HepG2 (cell line): ENCODE measurements at regions not wholly inside any gene's neighbourhood (a gene's known extent, or its start where the extent isn't known, plus 50 kb on each side); places are given as distances from the start of the nearest gene placed in this dataset.

Experiments used
- ATAC-seq: fragments of 200-7000 bp; cut with Tn5 transposase; 3 replicates; pipeline ENCODE4 v1.9.1; 2020; ENCODE audit warnings: mild to moderate bottlenecking, moderate library complexity
- BruUV-seq: library from RNA; stranded (reverse); fragments of 400-500 nt; replicated peaks from 2 replicates; lab custom pipeline; 2021; lab: Mats Ljungman, UMichigan
- CTCF ChIA-PET: fragments of 300-600 bp; formaldehyde crosslinking; extraction: SDS; loops from one replicate; lab custom pipeline; 2021; ENCODE audit warnings: low total read pairs, inconsistent platforms, low intra/inter-chr PET ratio; lab: Yijun Ruan, JAX
- POLR2A ChIA-PET: fragments of 350-600 bp; sonication (Branson Sonifier 250); formaldehyde crosslinking; loops from one replicate; lab custom pipeline; 2020; ENCODE audit warnings: antibody characterized with exemption, inconsistent platforms; lab: Yijun Ruan, JAX
- DNase-seq: peaks from one replicate; pipeline ENCODE4 v3.0.0-alpha.2; 2015; ENCODE audit warnings: low spot score
- FAIRE-seq: peaks from 3 replicates; lab custom pipeline; 2011; peaks lifted over from hg19 to GRCh38; lab: Jason Lieb, UNC
- H2AFZ ChIP-seq: one replicate; pipeline ENCODE4 v1.6.1; 2011; ENCODE audit warnings: low read length, inconsistent platforms
- H3K27ac ChIP-seq: fragments of 300-600 bp; 3 replicates; pipeline ENCODE4 v1.8.0; 2011; ENCODE audit warnings: mixed run types, mild to moderate bottlenecking, mixed read lengths, low read length, inconsistent platforms; ENCODE audit not compliant: insufficient read depth; ENCODE audit errors: extremely low read length
- H3K27me3 ChIP-seq, 2 experiments: fragments of 200-600 bp in 1 of 2; 2 replicates in 1 of 2; 3 replicates in 1 of 2; pipeline versions ENCODE4 v1.6.0 to v1.8.0; 2011; ENCODE audit warnings: low read length in 2 of 2, mild to moderate bottlenecking in 2 of 2, moderate library complexity in 2 of 2, inconsistent platforms in 1 of 2; ENCODE audit not compliant: insufficient read depth in 2 of 2, control insufficient read depth in 1 of 2
- H3K36me3 ChIP-seq, 2 experiments: fragments of 200-600 bp in 1 of 2; replicated peaks in 1 of 2; 2 replicates in 1 of 2; 3 replicates in 1 of 2; pipeline versions ENCODE4 v1.5.1 to v1.8.0; 2011; ENCODE audit warnings: low read length in 2 of 2, inconsistent platforms in 1 of 2; ENCODE audit not compliant: insufficient read depth in 2 of 2, control insufficient read depth in 1 of 2
- H3K4me1 ChIP-seq: 2 replicates; pipeline ENCODE4 v1.5.1; 2012; ENCODE audit warnings: low read length, inconsistent platforms; ENCODE audit not compliant: insufficient read depth
- H3K4me2 ChIP-seq: 2 replicates; pipeline ENCODE4 v1.6.0; 2011; ENCODE audit warnings: low read depth, low read length, inconsistent platforms
- H3K4me3 ChIP-seq, 3 experiments: fragments of 200-600 bp in 1 of 3; sonication (generic), shearing (Covaris generic) in 1 of 3; replicated peaks in 1 of 3; 2 replicates each; pipeline ENCODE4 v1.5.1; 2011 to 2016; ENCODE audit warnings: low read length in 3 of 3, inconsistent platforms in 2 of 3, low read depth in 2 of 3, mild to moderate bottlenecking in 2 of 3, control low read depth in 1 of 3, mixed read lengths in 1 of 3; ENCODE audit not compliant: insufficient read depth in 1 of 3
- H3K79me2 ChIP-seq: one replicate; pipeline ENCODE4 v1.6.1; 2011; ENCODE audit warnings: low read length, inconsistent platforms; ENCODE audit not compliant: insufficient read depth
- H3K9ac ChIP-seq: 2 replicates; pipeline ENCODE4 v1.6.0; 2011; ENCODE audit warnings: mild to moderate bottlenecking, low read depth, low read length, inconsistent platforms; ENCODE audit not compliant: insufficient read depth
- H3K9me3 ChIP-seq: 2 replicates; pipeline ENCODE4 v1.5.1; 2012; ENCODE audit warnings: mild to moderate bottlenecking, low read length
- H4K20me1 ChIP-seq: 2 replicates; pipeline ENCODE4 v1.6.0; 2011; ENCODE audit warnings: inconsistent platforms, mild to moderate bottlenecking, low read length, moderate library complexity; ENCODE audit not compliant: insufficient read depth
- EZH2 ChIP-seq: conservative IDR thresholded peaks from 2 replicates; pipeline ENCODE4 v1.6.1; 2012; ENCODE audit warnings: mild to moderate bottlenecking, low read depth, low read length, moderate library complexity
- KLF13 ChIP-seq: sonication (generic); formaldehyde crosslinking; IDR thresholded peaks from 2 replicates; pipeline ENCODE4 v1.4.0; 2020; ENCODE audit warnings: mild to moderate bottlenecking, missing genetic modification reagents
- RBM22 ChIP-seq: fragments of 200-400 bp; formaldehyde crosslinking; optimal IDR thresholded peaks from 2 replicates; pipeline ENCODE3; 2017; ENCODE audit warnings: mild to moderate bottlenecking, low read length, moderate library complexity
- SMC3 ChIP-seq: IDR thresholded peaks from 2 replicates; pipeline ENCODE4 v1.6.1; 2011; ENCODE audit warnings: low read length, improper control_type of control experiment
- WGBS: methylation state at CpG from one replicate; pipeline ENCODE4 v1.1.6; 2017; ENCODE audit warnings: low lambda C conversion rate; 5-methylcytosine and 5-hydroxymethylcytosine counted together
- in situ Hi-C: cut with HindIII; loops from 2 replicates; pipeline ENCODE4 v1.10.0; 2017; ENCODE audit warnings: low pct_unique_long_range_greater_than_20kb; ENCODE audit not compliant: extremely low pct_ligation_motif_present
- intact Hi-C: fragments of 100-400 bp; cut with micrococcal nuclease; formaldehyde crosslinking; loops from one replicate; pipeline ENCODE4 v1.10.0; 2022; ENCODE audit not compliant: unreplicated experiment
- TF ChIP-seq, protein P1 (sequence below): fragments of 450-650 bp; IDR thresholded peaks from 2 replicates; pipeline ENCODE4 v1.6.1; 2017
- TF ChIP-seq, protein P2 (sequence below): sonication (generic); formaldehyde crosslinking; IDR thresholded peaks from 2 replicates; pipeline ENCODE4 v1.8.0; 2022; ENCODE audit warnings: mild to moderate bottlenecking, missing genetic modification reagents, borderline replicate concordance

DNA sequence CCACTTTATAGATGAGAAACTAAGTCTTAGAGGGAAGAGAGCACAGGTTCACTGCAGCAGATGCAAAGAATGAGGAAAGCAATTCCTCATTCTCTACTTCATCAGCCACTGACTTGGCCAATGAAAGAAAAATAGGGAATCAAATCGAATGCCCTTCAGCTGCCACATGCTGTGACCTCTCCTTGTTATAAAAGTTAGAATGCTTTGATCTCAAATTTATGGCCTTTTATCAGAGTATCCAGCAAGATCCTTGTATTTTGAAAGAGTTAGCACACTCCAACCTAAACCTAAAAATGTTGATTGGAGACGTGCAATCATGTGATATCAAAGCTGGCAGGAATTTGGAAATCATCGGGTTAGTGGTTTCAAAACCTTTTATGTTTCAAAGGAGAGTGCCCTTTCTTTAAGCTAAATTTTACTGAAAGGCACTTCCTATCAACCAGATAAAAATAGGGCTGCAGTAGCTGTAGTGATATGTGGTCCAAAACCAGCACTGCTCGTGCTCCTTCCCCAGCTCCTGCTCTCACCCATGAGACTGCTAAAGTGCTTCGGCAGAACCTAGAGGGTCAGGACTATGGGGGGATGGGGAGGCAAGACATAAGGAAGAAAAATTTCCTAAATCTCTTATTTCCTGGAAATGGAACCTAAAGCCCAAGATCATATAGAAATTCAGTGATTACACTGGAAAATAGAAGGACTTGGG lies 617.0 kb downstream of the PYDC2 start (continued):
- TF ChIP-seq, protein P1, sequence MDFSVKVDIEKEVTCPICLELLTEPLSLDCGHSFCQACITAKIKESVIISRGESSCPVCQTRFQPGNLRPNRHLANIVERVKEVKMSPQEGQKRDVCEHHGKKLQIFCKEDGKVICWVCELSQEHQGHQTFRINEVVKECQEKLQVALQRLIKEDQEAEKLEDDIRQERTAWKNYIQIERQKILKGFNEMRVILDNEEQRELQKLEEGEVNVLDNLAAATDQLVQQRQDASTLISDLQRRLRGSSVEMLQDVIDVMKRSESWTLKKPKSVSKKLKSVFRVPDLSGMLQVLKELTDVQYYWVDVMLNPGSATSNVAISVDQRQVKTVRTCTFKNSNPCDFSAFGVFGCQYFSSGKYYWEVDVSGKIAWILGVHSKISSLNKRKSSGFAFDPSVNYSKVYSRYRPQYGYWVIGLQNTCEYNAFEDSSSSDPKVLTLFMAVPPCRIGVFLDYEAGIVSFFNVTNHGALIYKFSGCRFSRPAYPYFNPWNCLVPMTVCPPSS: no peak

DNA sequence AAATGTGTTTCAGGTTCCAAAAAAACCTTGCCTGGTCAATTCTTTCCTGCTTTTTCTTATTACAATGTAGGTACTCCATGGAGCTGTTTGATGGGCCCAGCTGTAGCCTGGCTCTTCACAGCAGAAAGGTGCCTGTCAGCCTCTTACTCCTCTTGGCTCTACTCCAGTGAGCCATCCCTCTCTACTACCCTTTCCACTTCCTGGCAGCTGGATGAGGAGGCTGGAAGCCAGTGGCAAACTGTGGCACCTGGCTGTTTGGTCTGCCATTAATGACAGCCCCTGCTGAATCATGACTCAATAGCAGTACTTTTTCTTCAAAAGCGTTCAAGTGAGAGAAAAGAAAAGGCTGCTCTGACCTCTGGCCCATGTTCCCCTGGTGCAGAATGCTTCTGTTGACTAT lies 618.1 kb downstream of the PYDC2 start:
- H3K4me2 ChIP-seq: no peak overlapping the region
- no peaks in the 10 kb centered on the region for H3K27me3 ChIP-seq
- no peak overlapping the region for H3K27ac ChIP-seq
- no peak overlapping the region for H2AFZ ChIP-seq
- H3K4me3 ChIP-seq: no peak overlapping the region
- no peak for DNase-seq
- H3K9me3 ChIP-seq: no peaks in the 10 kb centered on the region
- no peaks in the 10 kb centered on the region for H3K36me3 ChIP-seq
- WGBS: 27% methylated on average over 1 of the region's 1 CpG
- TF ChIP-seq KLF13 (CRISPR knock-in tag) (no peak), RBM22 (no peak), SMC3 (no peak), EZH2 (no peak)
- TF ChIP-seq, protein P2, sequence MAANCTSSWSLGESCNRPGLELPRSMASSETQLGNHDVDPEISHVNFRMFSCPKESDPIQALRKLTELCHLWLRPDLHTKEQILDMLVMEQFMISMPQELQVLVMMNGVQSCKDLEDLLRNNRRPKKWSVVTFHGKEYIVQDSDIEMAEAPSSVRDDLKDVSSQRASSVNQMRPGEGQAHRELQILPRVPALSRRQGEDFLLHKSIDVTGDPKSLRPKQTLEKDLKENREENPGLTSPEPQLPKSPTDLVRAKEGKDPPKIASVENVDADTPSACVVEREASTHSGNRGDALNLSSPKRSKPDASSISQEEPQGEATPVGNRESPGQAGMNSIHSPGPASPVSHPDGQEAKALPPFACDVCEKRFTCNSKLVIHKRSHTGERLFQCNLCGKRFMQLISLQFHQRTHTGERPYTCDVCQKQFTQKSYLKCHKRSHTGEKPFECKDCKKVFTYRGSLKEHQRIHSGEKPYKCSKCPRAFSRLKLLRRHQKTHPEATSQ (CRISPR knock-in tag): no peak
- TF ChIP-seq, all 625 proteins: peak for 0
- no peaks in the 10 kb centered on the region for H3K4me1 ChIP-seq
- ATAC-seq (no peak), FAIRE-seq (no peak)
- POLR2A ChIA-PET: no interaction called here
- H4K20me1 ChIP-seq: no peaks in the 10 kb centered on the region
- H3K9ac ChIP-seq: no peak overlapping the region
- BruUV-seq: no TSS peak
- CTCF ChIA-PET: no interaction called here
- H3K79me2 ChIP-seq: no peaks in the 10 kb centered on the region
- in situ Hi-C loops: no loop called here
- intact Hi-C loops: no loop called here
